Suprapubic skin (tissue), 4 donors: ENCODE measurements at regions not wholly inside any gene's neighbourhood (a gene's known extent, or its start where the extent isn't known, plus 50 kb on each side); places are given as distances from the start of the nearest gene placed in this dataset.

ENCODE experiments used
- DNase-seq, 2 donors: peaks; one replicate each; pipeline ENCODE4 v3.0.0-alpha.2; 2019; ENCODE audit warnings: low spot score in 2 of 2
- H3K27ac ChIP-seq: fragments of 200-600 bp; sonication (generic); one replicate; pipeline ENCODE4 v1.5.1; 2019
- H3K27me3 ChIP-seq: fragments of 200-600 bp; sonication (generic); one replicate; pipeline ENCODE4 v1.5.1; 2019
- H3K36me3 ChIP-seq: fragments of 200-600 bp; sonication (generic); one replicate; pipeline ENCODE4 v1.5.1; 2019
- H3K4me1 ChIP-seq: fragments of 200-600 bp; sonication (generic); one replicate; pipeline ENCODE4 v1.5.1; 2019
- H3K4me3 ChIP-seq: fragments of 200-600 bp; sonication (generic); one replicate; pipeline ENCODE4 v1.5.1; 2019; ENCODE audit warnings: mild to moderate bottlenecking
- H3K9me3 ChIP-seq: fragments of 200-600 bp; sonication (generic); one replicate; pipeline ENCODE4 v1.5.1; 2019
- EP300 ChIP-seq: sonication (generic); formaldehyde crosslinking; IDR thresholded peaks from one replicate; pipeline ENCODE4 v1.6.1; 2017; ENCODE audit warnings: antibody characterized with exemption
- POLR2A ChIP-seq, 2 donors: fragments of 450-650 bp; IDR thresholded peaks; one replicate each; pipeline ENCODE4 v1.6.1; 2017; ENCODE audit warnings: antibody characterized with exemption in 2 of 2, mild to moderate bottlenecking in 2 of 2, moderate library complexity in 2 of 2
- POLR2AphosphoS5 ChIP-seq, 3 donors: sonication (generic); formaldehyde crosslinking; IDR thresholded peaks; one replicate each; pipeline ENCODE4 v1.6.1; 2017; ENCODE audit warnings: antibody characterized with exemption in 3 of 3
- WGBS: methylation state at CpG from one replicate; pipeline ENCODE4 v1.1.5; 2018; 5-methylcytosine and 5-hydroxymethylcytosine counted together
- TF ChIP-seq, protein P1 (sequence below), 2 donors: fragments of 200-600 bp in 1 of 2; fragments of 450-650 bp in 1 of 2; sonication (generic) in 1 of 2; IDR thresholded peaks; one replicate each; pipeline ENCODE4 v1.5.1; 2016 to 2019; ENCODE audit warnings: antibody characterized with exemption in 2 of 2, mild to moderate bottlenecking in 1 of 2, moderate library complexity in 1 of 2

GRCh38 chr15:93231994-93232393 lies 143.0 kb upstream of the RGMA start:
- H3K27ac ChIP-seq: no peak overlapping the region
- no peaks in the 10 kb centered on the region for H3K4me1 ChIP-seq
- no peaks in the 10 kb centered on the region for H3K27me3 ChIP-seq
- TF ChIP-seq POLR2AphosphoS5 (IDR thresholded peaks at IDR 0.05): no peak
- no peak for TF ChIP-seq EP300
- TF ChIP-seq POLR2A (IDR thresholded peaks at IDR 0.05): no peak
- TF ChIP-seq, protein P1, sequence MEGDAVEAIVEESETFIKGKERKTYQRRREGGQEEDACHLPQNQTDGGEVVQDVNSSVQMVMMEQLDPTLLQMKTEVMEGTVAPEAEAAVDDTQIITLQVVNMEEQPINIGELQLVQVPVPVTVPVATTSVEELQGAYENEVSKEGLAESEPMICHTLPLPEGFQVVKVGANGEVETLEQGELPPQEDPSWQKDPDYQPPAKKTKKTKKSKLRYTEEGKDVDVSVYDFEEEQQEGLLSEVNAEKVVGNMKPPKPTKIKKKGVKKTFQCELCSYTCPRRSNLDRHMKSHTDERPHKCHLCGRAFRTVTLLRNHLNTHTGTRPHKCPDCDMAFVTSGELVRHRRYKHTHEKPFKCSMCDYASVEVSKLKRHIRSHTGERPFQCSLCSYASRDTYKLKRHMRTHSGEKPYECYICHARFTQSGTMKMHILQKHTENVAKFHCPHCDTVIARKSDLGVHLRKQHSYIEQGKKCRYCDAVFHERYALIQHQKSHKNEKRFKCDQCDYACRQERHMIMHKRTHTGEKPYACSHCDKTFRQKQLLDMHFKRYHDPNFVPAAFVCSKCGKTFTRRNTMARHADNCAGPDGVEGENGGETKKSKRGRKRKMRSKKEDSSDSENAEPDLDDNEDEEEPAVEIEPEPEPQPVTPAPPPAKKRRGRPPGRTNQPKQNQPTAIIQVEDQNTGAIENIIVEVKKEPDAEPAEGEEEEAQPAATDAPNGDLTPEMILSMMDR (IDR thresholded peaks at IDR 0.05): no peak
- H3K9me3 ChIP-seq: no peaks in the 10 kb centered on the region
- H3K36me3 ChIP-seq: no peaks in the 10 kb centered on the region
- WGBS: 73% methylated on average over 6 of the region's 6 CpGs
- DNase-seq: no peak
- H3K4me3 ChIP-seq: no peak overlapping the region

DNA sequence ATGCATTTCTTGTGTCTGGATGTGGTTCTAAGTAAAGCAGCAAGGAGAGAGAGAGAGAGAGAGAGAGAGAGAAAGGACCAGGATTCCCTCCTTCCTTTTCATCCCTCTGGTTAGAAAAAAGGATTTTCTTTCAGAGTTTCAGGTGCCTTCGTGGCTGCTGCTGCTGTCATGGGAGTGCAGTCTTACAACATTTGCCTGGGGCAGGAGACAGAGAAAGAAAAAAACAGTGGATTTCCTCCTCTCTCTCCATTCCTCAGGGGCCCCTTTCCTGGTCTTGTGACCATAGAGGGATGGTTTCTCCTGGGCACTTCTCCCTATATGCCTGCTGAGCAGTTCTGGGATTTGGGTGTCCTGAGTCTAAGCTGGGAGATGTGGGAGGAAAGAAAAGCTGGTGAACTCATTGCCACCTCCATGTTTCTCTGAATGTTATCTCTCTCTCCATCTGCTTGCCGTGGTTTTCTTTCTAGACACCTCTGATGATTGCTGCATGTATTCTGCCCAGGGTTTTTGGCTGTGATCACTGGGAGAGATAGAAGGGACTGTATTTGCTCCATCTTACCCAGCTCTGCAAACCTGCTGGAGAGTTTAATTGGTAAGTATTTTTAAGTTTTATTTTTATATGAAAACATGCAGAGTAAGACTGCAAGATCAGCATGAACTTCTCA lies 142.4 kb upstream of the RGMA start:
- Histone ChIP-seq H3K9me3 (no peaks in the 10 kb centered on the region), H3K27me3 (no peaks in the 10 kb centered on the region), H3K27ac (no peak overlapping the region), H3K4me1 (no peaks in the 10 kb centered on the region), H3K36me3 (no peaks in the 10 kb centered on the region), H3K4me3 (no peak overlapping the region)
- TF ChIP-seq POLR2AphosphoS5 (IDR thresholded peaks at IDR 0.05): no peak
- TF ChIP-seq EP300: no peak
- TF ChIP-seq, protein P1 (IDR thresholded peaks at IDR 0.05): no peak
- TF ChIP-seq POLR2A (IDR thresholded peaks at IDR 0.05): no peak
- WGBS: 41% methylated on average over 2 of the region's 2 CpGs
- DNase-seq: no peak

DNA sequence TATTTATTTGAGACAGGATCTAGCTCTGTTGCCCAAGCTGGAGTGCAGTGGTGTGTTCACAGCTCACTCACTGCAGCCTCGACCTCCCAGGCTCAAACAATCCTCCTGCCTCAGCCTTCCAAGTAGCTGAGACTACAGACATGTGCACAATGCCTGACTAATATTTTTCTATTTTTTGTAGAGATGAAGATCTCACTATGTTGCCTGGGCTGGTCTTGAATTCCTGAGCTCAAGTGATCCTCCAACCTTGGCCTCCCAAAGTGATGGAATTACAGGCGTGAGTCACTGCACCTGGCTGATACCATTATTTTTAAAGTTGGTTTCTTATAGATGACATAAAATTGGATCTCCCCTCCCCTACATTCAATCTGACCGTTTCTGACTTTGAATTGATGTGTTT lies 139.5 kb upstream of the RGMA start:
- Histone ChIP-seq H3K9me3 (no peaks in the 10 kb centered on the region), H3K36me3 (no peaks in the 10 kb centered on the region), H3K27ac (no peak overlapping the region), H3K4me3 (no peak overlapping the region), H3K27me3 (no peaks in the 10 kb centered on the region), H3K4me1 (no peaks in the 10 kb centered on the region)
- 80% methylated on average over 3 of the region's 3 CpGs for WGBS
- no peak for DNase-seq
- TF ChIP-seq POLR2A (IDR thresholded peaks at IDR 0.05) (no peak), POLR2AphosphoS5 (IDR thresholded peaks at IDR 0.05) (no peak), EP300 (no peak)

DNA sequence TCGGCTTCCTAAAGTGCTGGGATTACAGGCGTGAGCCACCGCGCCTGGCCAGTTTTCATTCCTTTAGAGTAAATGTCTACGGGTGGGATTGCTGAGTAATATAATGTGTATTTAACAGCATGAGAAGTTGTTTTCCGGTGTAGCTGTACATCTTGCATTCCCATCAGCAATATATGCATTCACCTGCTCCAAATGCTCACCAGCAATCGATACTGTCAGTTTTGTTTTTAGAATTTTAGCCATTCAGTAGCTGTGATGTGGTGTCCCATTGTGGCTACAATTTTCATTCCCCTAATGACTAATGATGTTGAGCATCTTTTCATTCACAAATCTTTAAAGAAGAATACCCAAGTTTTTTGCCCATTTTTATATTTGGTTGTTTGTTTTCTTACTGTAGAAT lies 134.8 kb upstream of the RGMA start:
- Histone ChIP-seq H3K27ac (no peak overlapping the region), H3K4me1 (no peaks in the 10 kb centered on the region), H3K4me3 (no peak overlapping the region), H3K36me3 (no peaks in the 10 kb centered on the region), H3K27me3 (no peaks in the 10 kb centered on the region), H3K9me3 (no peaks in the 10 kb centered on the region)
- 97% methylated on average over 7 of the region's 7 CpGs for WGBS
- TF ChIP-seq, protein P1 (IDR thresholded peaks at IDR 0.05): no peak
- TF ChIP-seq POLR2A (IDR thresholded peaks at IDR 0.05) (no peak), POLR2AphosphoS5 (IDR thresholded peaks at IDR 0.05) (no peak), EP300 (no peak)
- no peak for DNase-seq

DNA sequence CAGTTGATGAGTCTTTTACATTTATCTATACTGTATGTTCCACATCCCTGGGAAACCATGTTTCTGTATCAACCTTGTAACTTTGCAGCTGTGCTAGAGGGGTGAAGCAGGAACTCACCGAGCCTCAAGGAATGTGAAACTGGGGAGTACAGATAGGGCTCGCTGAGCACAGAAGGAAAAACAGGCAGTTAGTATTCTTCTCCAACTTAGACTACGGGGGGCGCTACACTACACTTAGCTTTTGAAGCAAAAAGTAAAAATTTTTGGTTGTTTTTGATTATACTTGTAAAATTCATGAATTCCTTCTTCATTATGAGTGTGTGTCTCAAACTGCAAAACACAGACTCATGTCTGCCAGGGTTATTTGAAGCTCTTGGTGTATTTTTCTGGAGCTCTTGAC lies 132.7 kb upstream of the RGMA start:
- Histone ChIP-seq H3K36me3 (no peaks in the 10 kb centered on the region), H3K4me1 (no peaks in the 10 kb centered on the region), H3K27me3 (no peaks in the 10 kb centered on the region), H3K27ac (no peak overlapping the region), H3K4me3 (no peak overlapping the region), H3K9me3 (no peaks in the 10 kb centered on the region)
- 69% methylated on average over 4 of the region's 4 CpGs for WGBS
- TF ChIP-seq POLR2AphosphoS5 (IDR thresholded peaks at IDR 0.05): no peak
- DNase-seq: no peak

GRCh38 chr15:93219859-93220420 lies 130.9 kb upstream of the RGMA start:
- no peak for DNase-seq
- TF ChIP-seq POLR2A (IDR thresholded peaks at IDR 0.05) (no peak), EP300 (no peak), POLR2AphosphoS5 (IDR thresholded peaks at IDR 0.05) (no peak)
- TF ChIP-seq, protein P1 (IDR thresholded peaks at IDR 0.05): no peak
- no peaks in the 10 kb centered on the region for H3K9me3 ChIP-seq
- no peaks in the 10 kb centered on the region for H3K27me3 ChIP-seq
- H3K27ac ChIP-seq: no peak overlapping the region
- H3K4me3 ChIP-seq: no peak overlapping the region
- H3K36me3 ChIP-seq: no peaks in the 10 kb centered on the region
- 71% methylated on average over 2 of the region's 2 CpGs for whole genome bisulfite sequencing
- H3K4me1 ChIP-seq: no peaks in the 10 kb centered on the region
